ENCODE measurements at regions not wholly inside any gene's neighbourhood (a gene's known extent, or its start where the extent isn't known, plus 50 kb on each side); places are given as distances from the start of the nearest gene placed in this dataset.

DNA sequence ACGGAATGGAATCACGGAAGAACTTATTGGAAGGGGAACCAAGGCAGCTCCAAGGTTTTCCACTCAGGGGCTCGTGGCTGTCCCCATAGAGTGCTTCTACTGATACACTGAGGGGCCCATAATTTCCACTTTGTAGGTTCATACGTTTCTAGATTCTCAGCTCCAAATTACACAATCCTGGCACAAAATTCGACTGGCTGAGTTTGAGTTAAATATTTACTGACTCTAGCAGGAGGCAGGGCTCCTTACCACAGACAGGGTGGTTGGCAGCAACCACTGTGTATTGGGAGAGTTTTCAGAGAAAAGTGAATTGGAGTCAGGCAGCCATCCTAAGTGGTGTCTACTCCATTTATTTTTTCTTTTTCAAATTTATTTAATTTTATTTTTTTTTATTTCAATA lies 55.4 kb upstream of the SEC61G start:
- TF ChIP-seq, protein P1, sequence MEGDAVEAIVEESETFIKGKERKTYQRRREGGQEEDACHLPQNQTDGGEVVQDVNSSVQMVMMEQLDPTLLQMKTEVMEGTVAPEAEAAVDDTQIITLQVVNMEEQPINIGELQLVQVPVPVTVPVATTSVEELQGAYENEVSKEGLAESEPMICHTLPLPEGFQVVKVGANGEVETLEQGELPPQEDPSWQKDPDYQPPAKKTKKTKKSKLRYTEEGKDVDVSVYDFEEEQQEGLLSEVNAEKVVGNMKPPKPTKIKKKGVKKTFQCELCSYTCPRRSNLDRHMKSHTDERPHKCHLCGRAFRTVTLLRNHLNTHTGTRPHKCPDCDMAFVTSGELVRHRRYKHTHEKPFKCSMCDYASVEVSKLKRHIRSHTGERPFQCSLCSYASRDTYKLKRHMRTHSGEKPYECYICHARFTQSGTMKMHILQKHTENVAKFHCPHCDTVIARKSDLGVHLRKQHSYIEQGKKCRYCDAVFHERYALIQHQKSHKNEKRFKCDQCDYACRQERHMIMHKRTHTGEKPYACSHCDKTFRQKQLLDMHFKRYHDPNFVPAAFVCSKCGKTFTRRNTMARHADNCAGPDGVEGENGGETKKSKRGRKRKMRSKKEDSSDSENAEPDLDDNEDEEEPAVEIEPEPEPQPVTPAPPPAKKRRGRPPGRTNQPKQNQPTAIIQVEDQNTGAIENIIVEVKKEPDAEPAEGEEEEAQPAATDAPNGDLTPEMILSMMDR (IDR thresholded peaks at IDR 0.05) = no peak
- TF ChIP-seq POLR2A (IDR thresholded peaks at IDR 0.05) (no peak), POLR2AphosphoS5 (IDR thresholded peaks at IDR 0.05) (no peak), EP300 (IDR thresholded peaks at IDR 0.05) (no peak)

Data from suprapubic skin (tissue), 4 donors.